ENCODE measurements at regions not wholly inside any gene's neighbourhood (a gene's known extent, or its start where the extent isn't known, plus 50 kb on each side); places are given as distances from the start of the nearest gene placed in this dataset.

DNA sequence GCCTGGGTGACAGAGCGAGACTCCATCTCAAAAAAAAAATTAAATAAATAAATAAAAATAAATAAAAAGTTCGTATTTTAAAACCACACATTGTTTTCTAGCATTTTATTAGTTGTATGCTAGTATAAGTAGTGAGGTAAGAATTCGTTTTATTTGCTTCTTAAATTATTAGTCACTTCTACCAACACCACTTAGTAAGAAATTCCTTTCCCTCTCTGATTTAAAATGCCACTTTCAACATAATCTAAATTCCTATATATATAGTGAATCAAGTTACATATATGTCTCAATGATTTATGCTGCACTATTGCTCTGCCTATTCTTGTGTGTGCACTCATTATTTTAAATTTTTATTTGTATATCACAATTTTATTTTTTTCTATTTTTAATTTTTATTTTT is 72.1 kb downstream of the MAGEC1 start:
- TF ChIP-seq, protein P1, sequence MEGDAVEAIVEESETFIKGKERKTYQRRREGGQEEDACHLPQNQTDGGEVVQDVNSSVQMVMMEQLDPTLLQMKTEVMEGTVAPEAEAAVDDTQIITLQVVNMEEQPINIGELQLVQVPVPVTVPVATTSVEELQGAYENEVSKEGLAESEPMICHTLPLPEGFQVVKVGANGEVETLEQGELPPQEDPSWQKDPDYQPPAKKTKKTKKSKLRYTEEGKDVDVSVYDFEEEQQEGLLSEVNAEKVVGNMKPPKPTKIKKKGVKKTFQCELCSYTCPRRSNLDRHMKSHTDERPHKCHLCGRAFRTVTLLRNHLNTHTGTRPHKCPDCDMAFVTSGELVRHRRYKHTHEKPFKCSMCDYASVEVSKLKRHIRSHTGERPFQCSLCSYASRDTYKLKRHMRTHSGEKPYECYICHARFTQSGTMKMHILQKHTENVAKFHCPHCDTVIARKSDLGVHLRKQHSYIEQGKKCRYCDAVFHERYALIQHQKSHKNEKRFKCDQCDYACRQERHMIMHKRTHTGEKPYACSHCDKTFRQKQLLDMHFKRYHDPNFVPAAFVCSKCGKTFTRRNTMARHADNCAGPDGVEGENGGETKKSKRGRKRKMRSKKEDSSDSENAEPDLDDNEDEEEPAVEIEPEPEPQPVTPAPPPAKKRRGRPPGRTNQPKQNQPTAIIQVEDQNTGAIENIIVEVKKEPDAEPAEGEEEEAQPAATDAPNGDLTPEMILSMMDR (IDR thresholded peaks at IDR 0.05), result no peak
- TF ChIP-seq POLR2AphosphoS5 (IDR thresholded peaks at IDR 0.05; ENCODE audit: low read depth, low read length) (no peak), SIN3A (IDR thresholded peaks at IDR 0.05; ENCODE audit: borderline replicate concordance, insufficient read depth, low read depth, low read length) (no peak)
- TF ChIP-seq, protein P2, sequence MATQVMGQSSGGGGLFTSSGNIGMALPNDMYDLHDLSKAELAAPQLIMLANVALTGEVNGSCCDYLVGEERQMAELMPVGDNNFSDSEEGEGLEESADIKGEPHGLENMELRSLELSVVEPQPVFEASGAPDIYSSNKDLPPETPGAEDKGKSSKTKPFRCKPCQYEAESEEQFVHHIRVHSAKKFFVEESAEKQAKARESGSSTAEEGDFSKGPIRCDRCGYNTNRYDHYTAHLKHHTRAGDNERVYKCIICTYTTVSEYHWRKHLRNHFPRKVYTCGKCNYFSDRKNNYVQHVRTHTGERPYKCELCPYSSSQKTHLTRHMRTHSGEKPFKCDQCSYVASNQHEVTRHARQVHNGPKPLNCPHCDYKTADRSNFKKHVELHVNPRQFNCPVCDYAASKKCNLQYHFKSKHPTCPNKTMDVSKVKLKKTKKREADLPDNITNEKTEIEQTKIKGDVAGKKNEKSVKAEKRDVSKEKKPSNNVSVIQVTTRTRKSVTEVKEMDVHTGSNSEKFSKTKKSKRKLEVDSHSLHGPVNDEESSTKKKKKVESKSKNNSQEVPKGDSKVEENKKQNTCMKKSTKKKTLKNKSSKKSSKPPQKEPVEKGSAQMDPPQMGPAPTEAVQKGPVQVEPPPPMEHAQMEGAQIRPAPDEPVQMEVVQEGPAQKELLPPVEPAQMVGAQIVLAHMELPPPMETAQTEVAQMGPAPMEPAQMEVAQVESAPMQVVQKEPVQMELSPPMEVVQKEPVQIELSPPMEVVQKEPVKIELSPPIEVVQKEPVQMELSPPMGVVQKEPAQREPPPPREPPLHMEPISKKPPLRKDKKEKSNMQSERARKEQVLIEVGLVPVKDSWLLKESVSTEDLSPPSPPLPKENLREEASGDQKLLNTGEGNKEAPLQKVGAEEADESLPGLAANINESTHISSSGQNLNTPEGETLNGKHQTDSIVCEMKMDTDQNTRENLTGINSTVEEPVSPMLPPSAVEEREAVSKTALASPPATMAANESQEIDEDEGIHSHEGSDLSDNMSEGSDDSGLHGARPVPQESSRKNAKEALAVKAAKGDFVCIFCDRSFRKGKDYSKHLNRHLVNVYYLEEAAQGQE (IDR thresholded peaks at IDR 0.05; ENCODE audit: insufficient read depth in 1 of 2, low read depth in 2 of 2, low read length in 1 of 2), result no peak

All from Panc1 (cell line).